OCI-LY7 (cell line): ENCODE measurements at regions not wholly inside any gene's neighbourhood (a gene's known extent, or its start where the extent isn't known, plus 50 kb on each side); places are given as distances from the start of the nearest gene placed in this dataset.
"Not testable (repeated sequence)": the region's sequence is repeated elsewhere in the genome, so short reads cannot be mapped to it uniquely, and the experiment has no call there.

Experiments
- CTCF ChIP-seq: fragments of 200-600 bp; sonication (generic); conservative IDR thresholded peaks from 2 replicates; pipeline ENCODE4 v1.5.1; 2014; ENCODE audit warnings: mild to moderate bottlenecking, antibody characterized with exemption, low read length, moderate library complexity, mixed read lengths
- EZH2phosphoT487 ChIP-seq: fragments of 200-600 bp; sonication (generic); IDR thresholded peaks from 2 replicates; pipeline ENCODE4 v1.6.1; 2018; ENCODE audit warnings: low read depth, borderline replicate concordance, mild to moderate bottlenecking, mixed run types, antibody characterized with exemption, low read length, moderate library complexity, mixed read lengths

GRCh38 chr20:29881107-29881506 is 1376.4 kb upstream of the DEFB115 start:
- TF ChIP-seq EZH2phosphoT487, CTCF: not testable (repeated sequence)
